ENCODE measurements at regions not wholly inside any gene's neighbourhood (a gene's known extent, or its start where the extent isn't known, plus 50 kb on each side); places are given as distances from the start of the nearest gene placed in this dataset.
"Not testable (repeated sequence)": the region's sequence is repeated elsewhere in the genome, so short reads cannot be mapped to it uniquely, and the experiment has no call there.

GRCh38 chr6:2611092-2611491, 139.6 kb downstream of the MYLK4 start:
- DNase-seq = no peak

GRCh38 chr6:2608503-2608902, 142.2 kb downstream of the MYLK4 start:
- DNase-seq = no peak

DNA sequence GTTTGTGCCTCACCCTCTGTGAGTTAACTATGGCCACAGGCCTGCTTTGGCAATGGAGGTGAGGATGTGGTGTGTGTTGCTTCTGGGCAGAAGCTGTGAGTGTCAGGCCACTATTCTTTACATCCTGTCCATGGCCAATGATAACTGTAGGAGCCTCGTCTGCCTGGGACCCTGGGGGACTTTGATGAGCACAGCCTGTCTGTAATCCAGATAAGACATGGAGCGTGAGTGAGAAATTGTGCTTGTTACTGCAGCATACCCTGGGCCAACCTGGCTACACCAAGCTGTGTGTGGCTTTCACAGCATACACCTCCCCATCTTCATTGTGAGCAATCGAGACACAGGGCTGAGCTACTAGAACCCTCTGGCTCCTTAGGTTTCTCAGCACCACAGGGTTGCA, 150.4 kb downstream of the MYLK4 start:
- DNase-seq = no peak

DNA sequence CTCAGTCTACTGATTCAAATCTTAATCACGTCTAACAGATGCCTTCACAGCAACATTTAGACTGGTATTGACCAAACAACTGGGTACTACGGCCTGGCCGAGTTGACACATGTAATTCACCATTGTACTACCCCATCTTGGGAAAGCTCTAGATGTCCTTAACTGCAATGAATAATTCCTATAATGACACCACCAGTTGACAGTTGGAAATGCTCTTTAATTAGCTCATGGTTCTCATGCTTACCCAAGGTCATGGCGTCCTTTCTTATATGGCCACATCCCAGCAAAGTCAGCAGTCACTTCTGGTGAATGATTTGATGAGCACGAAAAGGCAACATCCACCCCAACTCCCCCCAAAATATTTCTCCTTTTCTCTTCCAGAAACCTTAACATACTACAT, 150.9 kb downstream of the MYLK4 start:
- no peak for DNase-seq

- no peak for DNase-seq
Measured at GRCh38 chr6:2598867-2599266, 151.9 kb downstream of the MYLK4 start.

- no peak for DNase-seq
Measured at GRCh38 chr6:2597991-2598390, 152.7 kb downstream of the MYLK4 start.

GRCh38 chr6:2597457-2597856, 153.3 kb downstream of the MYLK4 start:
- not testable (repeated sequence) for DNase-seq

GRCh38 chr6:2596222-2596621, 154.5 kb downstream of the MYLK4 start:
- DNase-seq = no peak

DNA sequence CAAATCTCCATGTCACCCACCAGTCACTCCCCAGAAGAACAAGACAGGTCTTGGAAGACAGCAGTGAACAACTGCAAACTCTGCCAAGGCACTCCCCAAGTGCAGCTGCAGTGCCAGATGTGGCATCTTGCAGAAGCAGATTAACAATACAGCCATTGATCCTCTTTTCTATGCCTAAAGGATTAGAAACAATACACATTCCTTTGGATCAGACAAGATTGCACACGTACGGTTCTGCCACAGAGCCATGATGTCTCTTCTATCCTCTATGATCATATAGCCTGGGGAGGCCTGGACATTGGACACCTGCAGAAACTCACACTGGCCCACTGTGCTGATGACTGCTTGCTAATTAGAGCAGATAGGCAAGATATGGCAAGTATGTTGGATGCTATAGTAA, 155.9 kb downstream of the MYLK4 start:
- DNase-seq = no peak

DNA sequence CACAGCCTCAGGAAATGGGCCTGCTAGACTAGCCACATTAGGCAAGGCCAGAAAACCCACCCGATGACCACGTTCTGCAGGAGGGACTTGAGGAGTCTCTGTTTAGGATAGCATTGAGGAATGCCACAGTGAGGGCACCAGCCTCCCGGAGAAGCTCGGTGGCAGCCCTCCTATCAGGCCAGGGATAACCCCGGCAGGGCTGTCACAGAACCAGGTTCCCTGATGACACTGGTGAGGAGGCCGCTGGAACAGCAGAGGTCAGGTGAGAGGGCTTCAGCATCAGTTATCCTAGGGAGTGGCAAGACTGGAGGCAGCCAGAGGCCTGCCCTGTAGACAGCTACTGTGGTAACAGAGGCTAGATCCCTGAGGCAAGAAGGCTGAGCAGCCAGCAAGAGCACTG, 157.6 kb downstream of the MYLK4 start:
- DNase-seq = no peak

GRCh38 chr6:2589171-2589661, 161.5 kb downstream of the MYLK4 start:
- no peak for DNase-seq

- no peak for DNase-seq
Measured at GRCh38 chr6:2583459-2583858, 167.3 kb downstream of the MYLK4 start.

GRCh38 chr6:2582268-2582667, 168.5 kb downstream of the MYLK4 start:
- no peak for DNase-seq

- no peak for DNase-seq
Measured at GRCh38 chr6:2581611-2582010, 169.1 kb downstream of the MYLK4 start.

DNA sequence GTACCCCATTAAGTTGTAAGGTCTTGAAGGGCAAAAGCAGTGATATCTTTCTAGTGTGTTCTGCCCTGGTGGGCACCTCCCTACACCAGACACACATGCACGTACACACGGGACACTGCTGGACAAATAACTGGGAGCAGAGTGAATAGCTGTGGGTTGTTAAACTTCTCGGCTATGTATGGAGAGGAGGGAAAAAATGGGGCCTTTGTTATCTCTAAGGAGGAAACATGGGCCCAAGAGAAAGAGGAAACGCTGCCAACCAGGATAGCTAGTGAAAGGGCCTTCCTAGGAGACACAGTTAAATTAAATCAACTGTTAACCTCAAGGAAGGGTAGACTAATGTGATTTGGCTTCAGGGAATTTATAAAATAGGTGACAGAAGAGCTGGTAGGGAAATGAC, 169.7 kb downstream of the MYLK4 start:
- DNase-seq = no peak

DNA sequence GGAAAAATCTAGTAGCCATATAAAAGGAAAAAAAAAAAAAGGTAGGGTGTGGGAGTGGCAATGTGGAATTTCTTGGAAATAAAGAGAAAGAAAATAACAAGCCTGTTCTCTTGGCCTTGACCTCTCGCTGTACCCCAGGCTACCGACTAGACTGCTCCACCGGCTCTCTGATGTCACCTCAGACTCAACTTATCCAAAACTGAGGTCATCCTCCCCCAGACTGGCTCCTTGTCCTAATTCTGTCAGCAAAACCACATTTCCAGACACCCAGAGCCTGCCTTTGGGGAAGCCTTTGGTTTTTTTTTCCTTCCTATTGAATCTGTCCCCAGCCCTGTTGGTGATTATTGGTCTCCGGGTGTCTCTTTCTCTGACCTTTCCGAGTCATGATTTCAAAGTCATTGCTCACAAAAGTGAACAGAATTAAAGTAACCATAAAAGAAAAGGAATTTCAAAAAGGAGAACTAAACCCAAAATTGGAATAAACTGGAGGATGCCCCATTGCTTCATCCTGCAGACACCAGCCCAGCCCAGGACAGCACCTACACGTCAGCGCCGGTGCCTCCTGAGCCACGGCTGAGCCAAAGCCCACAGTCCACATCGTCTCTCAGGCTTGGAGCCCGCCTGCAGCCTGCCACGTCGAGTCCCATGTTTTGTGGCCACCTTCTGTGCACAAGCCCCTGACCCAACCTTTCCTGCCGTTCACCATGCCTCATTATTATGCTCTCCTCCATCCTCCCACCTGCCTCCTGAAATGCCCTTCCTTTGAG, 170.7 kb downstream of the MYLK4 start:
- no peak for DNase-seq

DNA sequence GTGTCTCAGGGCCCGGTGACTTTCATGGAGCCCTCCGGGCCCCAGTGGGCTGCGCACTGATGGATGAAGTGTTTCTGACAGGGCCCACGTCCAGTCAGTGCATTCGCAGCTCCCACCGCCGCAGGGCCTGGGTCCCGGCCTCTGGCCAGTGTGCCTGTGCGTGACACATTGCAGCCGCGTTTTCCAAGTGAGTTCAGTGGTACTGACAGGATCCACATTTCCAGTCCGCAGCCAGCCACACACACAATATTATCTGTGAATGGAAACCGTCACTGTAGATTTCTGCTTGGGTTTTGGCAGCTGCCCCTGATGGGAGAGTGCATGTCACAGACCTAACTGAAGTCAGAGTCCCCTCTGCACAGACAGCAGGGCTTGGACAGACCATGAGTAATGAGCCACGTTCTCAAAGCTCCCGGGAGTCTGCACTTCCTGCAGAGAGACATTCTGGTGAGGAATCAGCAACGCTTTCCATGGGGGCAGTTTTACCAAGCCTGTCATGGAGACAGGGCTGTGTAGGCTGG, 171.4 kb downstream of the MYLK4 start:
- DNase-seq = no peak

DNA sequence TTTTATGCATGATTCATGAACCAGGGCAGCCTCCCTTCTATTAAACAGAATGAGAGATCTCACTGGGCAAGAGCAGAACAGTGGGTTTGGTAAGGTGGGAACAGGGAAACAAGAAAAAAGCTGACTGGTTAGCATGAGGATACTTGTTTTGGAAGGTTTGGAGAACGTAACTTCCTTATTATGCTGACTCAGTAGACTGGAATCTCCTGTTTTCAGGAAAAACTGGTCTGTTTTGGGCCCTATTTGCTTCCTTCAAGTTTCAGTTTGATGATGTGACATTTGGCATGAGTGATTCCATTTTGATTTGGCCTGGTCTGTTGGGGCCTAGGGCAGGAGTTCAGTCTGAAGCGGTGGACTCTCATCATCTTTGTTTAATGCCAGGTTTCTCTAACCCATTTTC, 172.0 kb downstream of the MYLK4 start:
- DNase-seq = no peak

DNA sequence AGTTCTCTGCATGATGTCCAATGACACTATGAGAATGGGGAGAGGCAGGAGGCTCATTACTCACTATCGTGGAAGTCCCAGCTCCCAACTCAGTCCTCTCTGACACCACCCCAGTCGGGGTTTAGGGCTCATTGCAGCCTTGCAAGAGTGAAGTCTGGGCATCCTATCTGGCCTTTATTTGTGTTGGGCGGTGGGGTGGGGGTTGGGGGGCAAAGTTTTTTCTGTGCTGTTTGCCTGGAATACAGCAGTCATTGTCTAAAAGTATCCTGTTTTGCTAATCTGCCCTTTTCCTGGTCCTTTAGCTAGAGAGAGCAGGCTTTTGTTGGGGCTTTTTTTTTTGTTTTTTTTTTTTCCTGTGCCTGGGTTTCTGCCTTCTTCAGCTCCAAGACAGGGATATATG, 174.2 kb downstream of the MYLK4 start:
- DNase-seq = no peak

- DNase-seq = no peak
Measured at GRCh38 chr6:2575236-2575635, 175.5 kb downstream of the MYLK4 start.

DNA sequence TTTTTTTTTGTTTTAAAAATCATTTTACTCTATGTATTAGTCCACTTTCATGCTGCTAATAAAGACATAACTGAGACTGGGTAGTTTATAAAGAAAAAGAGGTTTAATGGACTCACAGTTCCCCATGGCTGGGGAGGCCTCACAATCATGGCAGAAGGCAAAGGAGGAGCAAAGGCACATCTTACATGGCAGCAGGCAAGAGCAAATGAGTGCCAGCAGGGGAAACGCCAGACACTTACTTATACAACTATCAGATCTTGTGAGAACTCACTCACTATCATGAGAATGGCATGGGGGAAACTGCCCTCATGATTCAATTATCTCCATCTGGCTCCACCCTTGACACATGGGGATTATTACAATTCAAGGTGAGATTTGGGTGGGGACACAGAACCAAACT, 181.3 kb downstream of the MYLK4 start:
- DNase-seq = not testable (repeated sequence)

DNA sequence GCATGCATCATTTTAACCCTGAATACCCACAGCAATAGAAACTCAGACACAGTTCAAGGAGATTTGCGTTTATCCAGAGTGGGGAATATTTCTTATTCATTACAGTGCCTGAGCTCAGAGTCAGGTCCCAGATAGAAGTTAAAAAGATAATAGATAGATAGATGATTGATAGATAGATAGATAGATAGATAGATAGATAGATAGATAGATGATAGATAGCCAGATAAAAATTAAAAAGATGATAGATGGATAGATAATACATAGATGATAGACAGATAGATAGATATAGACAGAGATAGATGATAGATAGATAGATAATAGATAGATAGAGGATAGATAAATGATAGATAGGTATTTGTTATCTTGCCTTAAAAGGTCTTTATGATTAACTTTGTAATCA, 184.7 kb downstream of the MYLK4 start:
- no peak for DNase-seq

DNA sequence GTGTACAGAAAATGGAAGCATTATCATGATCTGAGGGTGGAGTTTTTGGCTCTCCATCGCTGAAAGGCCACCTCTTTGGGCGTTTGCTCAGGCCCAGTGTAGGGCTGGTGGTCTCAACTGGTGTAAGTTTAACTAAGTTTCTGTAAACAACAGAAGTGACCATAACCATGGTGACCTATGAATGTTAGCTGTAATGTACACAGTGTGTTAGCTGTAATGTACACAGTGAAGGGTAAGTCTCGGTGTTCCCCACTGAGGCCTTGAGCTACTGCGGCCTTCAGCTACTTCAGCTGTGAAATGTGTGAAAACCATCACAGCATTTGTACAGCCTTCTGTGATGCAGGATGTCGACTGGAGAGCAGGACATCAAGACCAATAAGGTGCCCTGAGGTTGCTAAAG, 185.2 kb downstream of the MYLK4 start:
- no peak for DNase-seq

- DNase-seq = no peak
Measured at GRCh38 chr6:2563635-2564034, 187.1 kb downstream of the MYLK4 start.
